ENCODE measurements at regions not wholly inside any gene's neighbourhood (a gene's known extent, or its start where the extent isn't known, plus 50 kb on each side); places are given as distances from the start of the nearest gene placed in this dataset.

DNA sequence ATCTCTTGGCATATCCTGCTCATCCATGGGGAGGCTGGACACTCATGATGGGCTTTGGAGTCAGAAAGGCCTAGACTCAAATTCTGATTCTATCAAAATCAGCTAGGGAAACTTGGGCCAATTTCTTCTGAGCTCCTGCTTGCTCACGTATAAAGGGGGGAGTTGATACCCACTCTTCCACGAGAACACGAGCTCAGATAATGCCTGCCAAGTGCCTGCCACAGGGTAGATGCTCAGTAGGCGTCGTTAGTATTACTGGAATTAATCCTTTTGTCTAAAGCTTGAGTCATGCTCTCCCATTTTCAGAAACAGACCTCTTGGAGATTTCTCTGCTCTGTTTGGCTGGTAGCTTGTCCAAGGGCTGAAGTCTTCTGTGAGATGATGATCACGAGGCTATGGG, 238.3 kb upstream of the MVB12B start (continued):
- no peak for TF ChIP-seq STAT1 (IDR thresholded peaks at IDR 0.05; ENCODE audit: unreplicated experiment)

DNA sequence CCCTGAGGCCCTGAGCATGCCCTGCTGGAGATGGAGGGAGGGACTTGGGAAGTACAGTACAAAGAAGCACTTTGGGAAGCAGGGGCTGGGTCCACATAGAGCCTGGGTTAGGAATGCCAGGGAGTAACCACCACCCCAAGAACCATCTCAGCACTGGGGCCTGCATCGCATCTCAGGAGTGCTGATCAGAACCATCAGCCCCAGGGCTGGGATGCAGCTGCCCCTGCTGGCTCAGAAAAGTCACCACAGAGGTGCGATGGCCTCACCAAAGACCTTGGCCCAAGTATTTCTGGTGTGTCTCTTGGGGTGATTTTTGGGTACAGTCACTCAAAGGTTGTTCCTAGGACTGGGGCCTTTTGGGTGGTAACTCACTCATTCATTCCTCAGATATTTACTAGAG, 236.8 kb upstream of the MVB12B start:
- ATAC-seq (peak; percentile 50; the same call in 2 of the 3 replicates), DNase-seq (ENCODE audit: low spot score) (no peak)
- Histone ChIP-seq H3K27me3 (ENCODE audit: insufficient read depth) (no peaks in the 10 kb centered on the region), H3K4me3 (no peak overlapping the region), H3K79me2 (replicated peaks; ENCODE audit: insufficient read depth) (no peaks in the 10 kb centered on the region), H2AFZ (no peak overlapping the region), H3K4me2 (no peak overlapping the region), H3K27ac (ENCODE audit: low read depth) (no peak overlapping the region), H3K9me2 (ENCODE audit: insufficient read depth) (no peaks in the 10 kb centered on the region), H3F3A (replicated peaks; ENCODE audit: low read depth) (no peaks in the 10 kb centered on the region), H3K36me3 (ENCODE audit: insufficient read depth) (no peaks in the 10 kb centered on the region), H3K4me1 (ENCODE audit: insufficient read depth) (no peaks in the 10 kb centered on the region), H4K20me1 (replicated peaks; ENCODE audit: insufficient read depth) (no peaks in the 10 kb centered on the region)
- no peaks in the 10 kb centered on the region for H3K9me3 Mint-ChIP-seq
- no peak overlapping the region for H3K4me3 Mint-ChIP-seq
- no peaks in the 10 kb centered on the region for H3K4me1 Mint-ChIP-seq
- no peak overlapping the region for H3K27ac Mint-ChIP-seq
- TF ChIP-seq ZNF114 (CRISPR knock-in tag; IDR thresholded peaks at IDR 0.05), result no peak
- TF ChIP-seq, protein P1, sequence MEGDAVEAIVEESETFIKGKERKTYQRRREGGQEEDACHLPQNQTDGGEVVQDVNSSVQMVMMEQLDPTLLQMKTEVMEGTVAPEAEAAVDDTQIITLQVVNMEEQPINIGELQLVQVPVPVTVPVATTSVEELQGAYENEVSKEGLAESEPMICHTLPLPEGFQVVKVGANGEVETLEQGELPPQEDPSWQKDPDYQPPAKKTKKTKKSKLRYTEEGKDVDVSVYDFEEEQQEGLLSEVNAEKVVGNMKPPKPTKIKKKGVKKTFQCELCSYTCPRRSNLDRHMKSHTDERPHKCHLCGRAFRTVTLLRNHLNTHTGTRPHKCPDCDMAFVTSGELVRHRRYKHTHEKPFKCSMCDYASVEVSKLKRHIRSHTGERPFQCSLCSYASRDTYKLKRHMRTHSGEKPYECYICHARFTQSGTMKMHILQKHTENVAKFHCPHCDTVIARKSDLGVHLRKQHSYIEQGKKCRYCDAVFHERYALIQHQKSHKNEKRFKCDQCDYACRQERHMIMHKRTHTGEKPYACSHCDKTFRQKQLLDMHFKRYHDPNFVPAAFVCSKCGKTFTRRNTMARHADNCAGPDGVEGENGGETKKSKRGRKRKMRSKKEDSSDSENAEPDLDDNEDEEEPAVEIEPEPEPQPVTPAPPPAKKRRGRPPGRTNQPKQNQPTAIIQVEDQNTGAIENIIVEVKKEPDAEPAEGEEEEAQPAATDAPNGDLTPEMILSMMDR (conservative IDR thresholded peaks at IDR 0.05; ENCODE audit: low read depth in 2 of 2), result peak in 1 of 2 experiments; percentile 33; a peak in 2 of 4 replicates
- TF ChIP-seq, protein P2, sequence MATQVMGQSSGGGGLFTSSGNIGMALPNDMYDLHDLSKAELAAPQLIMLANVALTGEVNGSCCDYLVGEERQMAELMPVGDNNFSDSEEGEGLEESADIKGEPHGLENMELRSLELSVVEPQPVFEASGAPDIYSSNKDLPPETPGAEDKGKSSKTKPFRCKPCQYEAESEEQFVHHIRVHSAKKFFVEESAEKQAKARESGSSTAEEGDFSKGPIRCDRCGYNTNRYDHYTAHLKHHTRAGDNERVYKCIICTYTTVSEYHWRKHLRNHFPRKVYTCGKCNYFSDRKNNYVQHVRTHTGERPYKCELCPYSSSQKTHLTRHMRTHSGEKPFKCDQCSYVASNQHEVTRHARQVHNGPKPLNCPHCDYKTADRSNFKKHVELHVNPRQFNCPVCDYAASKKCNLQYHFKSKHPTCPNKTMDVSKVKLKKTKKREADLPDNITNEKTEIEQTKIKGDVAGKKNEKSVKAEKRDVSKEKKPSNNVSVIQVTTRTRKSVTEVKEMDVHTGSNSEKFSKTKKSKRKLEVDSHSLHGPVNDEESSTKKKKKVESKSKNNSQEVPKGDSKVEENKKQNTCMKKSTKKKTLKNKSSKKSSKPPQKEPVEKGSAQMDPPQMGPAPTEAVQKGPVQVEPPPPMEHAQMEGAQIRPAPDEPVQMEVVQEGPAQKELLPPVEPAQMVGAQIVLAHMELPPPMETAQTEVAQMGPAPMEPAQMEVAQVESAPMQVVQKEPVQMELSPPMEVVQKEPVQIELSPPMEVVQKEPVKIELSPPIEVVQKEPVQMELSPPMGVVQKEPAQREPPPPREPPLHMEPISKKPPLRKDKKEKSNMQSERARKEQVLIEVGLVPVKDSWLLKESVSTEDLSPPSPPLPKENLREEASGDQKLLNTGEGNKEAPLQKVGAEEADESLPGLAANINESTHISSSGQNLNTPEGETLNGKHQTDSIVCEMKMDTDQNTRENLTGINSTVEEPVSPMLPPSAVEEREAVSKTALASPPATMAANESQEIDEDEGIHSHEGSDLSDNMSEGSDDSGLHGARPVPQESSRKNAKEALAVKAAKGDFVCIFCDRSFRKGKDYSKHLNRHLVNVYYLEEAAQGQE (IDR thresholded peaks at IDR 0.05; ENCODE audit: unreplicated experiment), result no peak
- H3K36me3 Mint-ChIP-seq (ENCODE audit: low read depth), result no peaks in the 10 kb centered on the region
- peaks cover 8% of the 10 kb centered on the region for H3K27me3 Mint-ChIP-seq (ENCODE audit: insufficient read depth, low read depth, poor library complexity)

DNA sequence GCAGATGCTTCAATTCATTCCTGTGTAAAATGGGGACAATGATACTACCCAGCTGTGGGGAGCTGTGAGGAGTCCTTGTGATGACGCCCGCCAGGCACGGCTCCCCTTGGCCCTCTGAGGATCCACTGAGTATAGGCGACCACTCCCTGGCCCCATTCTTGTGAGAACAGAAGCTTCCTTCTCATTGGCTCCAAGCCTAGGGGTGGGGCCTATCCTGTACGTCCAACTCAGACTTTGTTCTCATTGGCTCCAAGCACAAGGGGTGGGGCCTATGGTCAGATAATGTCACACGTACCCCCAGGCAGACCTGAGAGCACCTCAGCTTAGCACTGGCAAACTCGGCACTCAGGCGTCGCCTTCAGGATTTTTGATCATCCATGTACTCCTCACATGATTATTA, 232.9 kb upstream of the MVB12B start:
- DNase-seq (ENCODE audit: low spot score), result peak; percentile 50
- Histone ChIP-seq H3K36me3 (ENCODE audit: insufficient read depth) (no peaks in the 10 kb centered on the region), H3F3A (replicated peaks; ENCODE audit: low read depth) (no peaks in the 10 kb centered on the region), H2AFZ (no peak overlapping the region), H3K4me1 (ENCODE audit: insufficient read depth) (no peaks in the 10 kb centered on the region), H3K27ac (ENCODE audit: low read depth) (no peak overlapping the region), H3K79me2 (replicated peaks; ENCODE audit: insufficient read depth) (no peaks in the 10 kb centered on the region), H4K20me1 (replicated peaks; ENCODE audit: insufficient read depth) (no peaks in the 10 kb centered on the region), H3K4me2 (no peak overlapping the region), H3K27me3 (ENCODE audit: insufficient read depth) (no peaks in the 10 kb centered on the region), H3K9me2 (ENCODE audit: insufficient read depth) (no peaks in the 10 kb centered on the region), H3K4me3 (no peak overlapping the region)
- no peaks in the 10 kb centered on the region; the same call in 2 of the 3 replicates for H3K4me1 Mint-ChIP-seq
- no peak overlapping the region for H3K27ac Mint-ChIP-seq
- H3K4me3 Mint-ChIP-seq, result no peak overlapping the region
- peak; percentile 81 for ATAC-seq
- H3K27me3 Mint-ChIP-seq (ENCODE audit: insufficient read depth, low read depth, poor library complexity), result peaks cover 14% of the 10 kb centered on the region
- H3K9me3 Mint-ChIP-seq, result no peaks in the 10 kb centered on the region
- no peaks in the 10 kb centered on the region for H3K36me3 Mint-ChIP-seq (ENCODE audit: low read depth)
- TF ChIP-seq, protein P3, sequence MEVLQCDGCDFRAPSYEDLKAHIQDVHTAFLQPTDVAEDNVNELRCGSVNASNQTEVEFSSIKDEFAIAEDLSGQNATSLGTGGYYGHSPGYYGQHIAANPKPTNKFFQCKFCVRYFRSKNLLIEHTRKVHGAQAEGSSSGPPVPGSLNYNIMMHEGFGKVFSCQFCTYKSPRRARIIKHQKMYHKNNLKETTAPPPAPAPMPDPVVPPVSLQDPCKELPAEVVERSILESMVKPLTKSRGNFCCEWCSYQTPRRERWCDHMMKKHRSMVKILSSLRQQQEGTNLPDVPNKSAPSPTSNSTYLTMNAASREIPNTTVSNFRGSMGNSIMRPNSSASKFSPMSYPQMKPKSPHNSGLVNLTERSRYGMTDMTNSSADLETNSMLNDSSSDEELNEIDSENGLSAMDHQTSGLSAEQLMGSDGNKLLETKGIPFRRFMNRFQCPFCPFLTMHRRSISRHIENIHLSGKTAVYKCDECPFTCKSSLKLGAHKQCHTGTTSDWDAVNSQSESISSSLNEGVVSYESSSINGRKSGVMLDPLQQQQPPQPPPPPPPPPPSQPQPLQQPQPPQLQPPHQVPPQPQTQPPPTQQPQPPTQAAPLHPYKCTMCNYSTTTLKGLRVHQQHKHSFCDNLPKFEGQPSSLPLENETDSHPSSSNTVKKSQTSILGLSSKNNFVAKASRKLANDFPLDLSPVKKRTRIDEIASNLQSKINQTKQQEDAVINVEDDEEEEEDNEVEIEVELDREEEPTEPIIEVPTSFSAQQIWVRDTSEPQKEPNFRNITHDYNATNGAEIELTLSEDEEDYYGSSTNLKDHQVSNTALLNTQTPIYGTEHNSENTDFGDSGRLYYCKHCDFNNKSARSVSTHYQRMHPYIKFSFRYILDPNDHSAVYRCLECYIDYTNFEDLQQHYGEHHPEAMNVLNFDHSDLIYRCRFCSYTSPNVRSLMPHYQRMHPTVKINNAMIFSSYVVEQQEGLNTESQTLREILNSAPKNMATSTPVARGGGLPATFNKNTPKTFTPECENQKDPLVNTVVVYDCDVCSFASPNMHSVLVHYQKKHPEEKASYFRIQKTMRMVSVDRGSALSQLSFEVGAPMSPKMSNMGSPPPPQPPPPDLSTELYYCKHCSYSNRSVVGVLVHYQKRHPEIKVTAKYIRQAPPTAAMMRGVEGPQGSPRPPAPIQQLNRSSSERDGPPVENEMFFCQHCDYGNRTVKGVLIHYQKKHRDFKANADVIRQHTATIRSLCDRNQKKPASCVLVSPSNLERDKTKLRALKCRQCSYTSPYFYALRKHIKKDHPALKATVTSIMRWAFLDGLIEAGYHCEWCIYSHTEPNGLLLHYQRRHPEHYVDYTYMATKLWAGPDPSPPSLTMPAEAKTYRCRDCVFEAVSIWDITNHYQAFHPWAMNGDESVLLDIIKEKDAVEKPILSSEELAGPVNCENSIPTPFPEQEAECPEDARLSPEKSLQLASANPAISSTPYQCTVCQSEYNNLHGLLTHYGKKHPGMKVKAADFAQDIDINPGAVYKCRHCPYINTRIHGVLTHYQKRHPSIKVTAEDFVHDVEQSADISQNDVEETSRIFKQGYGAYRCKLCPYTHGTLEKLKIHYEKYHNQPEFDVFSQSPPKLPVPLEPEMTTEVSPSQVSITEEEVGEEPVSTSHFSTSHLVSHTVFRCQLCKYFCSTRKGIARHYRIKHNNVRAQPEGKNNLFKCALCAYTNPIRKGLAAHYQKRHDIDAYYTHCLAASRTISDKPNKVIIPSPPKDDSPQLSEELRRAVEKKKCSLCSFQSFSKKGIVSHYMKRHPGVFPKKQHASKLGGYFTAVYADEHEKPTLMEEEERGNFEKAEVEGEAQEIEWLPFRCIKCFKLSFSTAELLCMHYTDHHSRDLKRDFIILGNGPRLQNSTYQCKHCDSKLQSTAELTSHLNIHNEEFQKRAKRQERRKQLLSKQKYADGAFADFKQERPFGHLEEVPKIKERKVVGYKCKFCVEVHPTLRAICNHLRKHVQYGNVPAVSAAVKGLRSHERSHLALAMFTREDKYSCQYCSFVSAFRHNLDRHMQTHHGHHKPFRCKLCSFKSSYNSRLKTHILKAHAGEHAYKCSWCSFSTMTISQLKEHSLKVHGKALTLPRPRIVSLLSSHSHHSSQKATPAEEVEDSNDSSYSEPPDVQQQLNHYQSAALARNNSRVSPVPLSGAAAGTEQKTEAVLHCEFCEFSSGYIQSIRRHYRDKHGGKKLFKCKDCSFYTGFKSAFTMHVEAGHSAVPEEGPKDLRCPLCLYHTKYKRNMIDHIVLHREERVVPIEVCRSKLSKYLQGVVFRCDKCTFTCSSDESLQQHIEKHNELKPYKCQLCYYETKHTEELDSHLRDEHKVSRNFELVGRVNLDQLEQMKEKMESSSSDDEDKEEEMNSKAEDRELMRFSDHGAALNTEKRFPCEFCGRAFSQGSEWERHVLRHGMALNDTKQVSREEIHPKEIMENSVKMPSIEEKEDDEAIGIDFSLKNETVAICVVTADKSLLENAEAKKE (CRISPR knock-in tag; IDR thresholded peaks at IDR 0.05), result no peak
- TF ChIP-seq JUNB (IDR thresholded peaks at IDR 0.05; ENCODE audit: unreplicated experiment) (no peak), POLR2AphosphoS5 (IDR thresholded peaks at IDR 0.05; ENCODE audit: low read depth) (no peak), NANOG (IDR thresholded peaks at IDR 0.05; ENCODE audit: borderline replicate concordance) (no peak), CREB1 (CRISPR knock-in tag; IDR thresholded peaks at IDR 0.05; ENCODE audit: low read depth) (no peak)

Measured in GM23338 (cell line).